Hepatocyte (in vitro differentiated cells): ENCODE measurements at regions not wholly inside any gene's neighbourhood (a gene's known extent, or its start where the extent isn't known, plus 50 kb on each side); places are given as distances from the start of the nearest gene placed in this dataset.

ENCODE experiments used
- DNase-seq: peaks from one replicate; pipeline ENCODE4 v3.0.0-alpha.2; 2016; ENCODE audit warnings: low spot score
- H2AFZ ChIP-seq: fragments of 200-600 bp; sonication (generic); 2 replicates; pipeline ENCODE4 v1.6.0; 2016; ENCODE audit warnings: antibody characterized with exemption, mild to moderate bottlenecking
- H3K27ac ChIP-seq: fragments of 200-600 bp; sonication (generic); 2 replicates; pipeline ENCODE4 v1.5.1; 2016; ENCODE audit warnings: mild to moderate bottlenecking
- H3K27me3 ChIP-seq: fragments of 200-600 bp; sonication (generic); 2 replicates; pipeline ENCODE4 v1.6.1; 2016
- H3K36me3 ChIP-seq: fragments of 200-600 bp; sonication (generic); replicated peaks from 2 replicates; pipeline ENCODE4 v1.5.1; 2016; ENCODE audit warnings: low read depth; ENCODE audit not compliant: insufficient read depth
- H3K4me1 ChIP-seq: fragments of 200-600 bp; sonication (generic); 2 replicates; pipeline ENCODE4 v1.5.1; 2016; ENCODE audit warnings: mild to moderate bottlenecking, moderate library complexity; ENCODE audit not compliant: insufficient read depth
- H3K4me2 ChIP-seq: fragments of 200-600 bp; sonication (generic); 2 replicates; pipeline ENCODE4 v1.6.0; 2016
- H3K4me3 ChIP-seq: fragments of 200-600 bp; sonication (generic); 2 replicates; pipeline ENCODE4 v1.5.1; 2016; ENCODE audit warnings: mild to moderate bottlenecking
- H3K79me2 ChIP-seq: fragments of 200-600 bp; sonication (generic); 2 replicates; pipeline ENCODE4 v1.6.0; 2017; ENCODE audit warnings: mild to moderate bottlenecking
- H3K9me2 ChIP-seq: fragments of 200-600 bp; sonication (generic); replicated peaks from 2 replicates; pipeline ENCODE4 v1.6.0; 2017; ENCODE audit warnings: mild to moderate bottlenecking; ENCODE audit not compliant: insufficient read depth
- H3K9me3 ChIP-seq: fragments of 200-600 bp; sonication (generic); 2 replicates; pipeline ENCODE4 v1.5.1; 2016; ENCODE audit warnings: low read depth, mild to moderate bottlenecking
- H4K20me1 ChIP-seq: fragments of 200-600 bp; sonication (generic); 2 replicates; pipeline ENCODE4 v1.6.0; 2016; ENCODE audit warnings: mild to moderate bottlenecking; ENCODE audit not compliant: insufficient read depth, poor library complexity, severe bottlenecking
- EZH2 ChIP-seq: fragments of 200-600 bp; sonication (generic); IDR thresholded peaks from 2 replicates; pipeline ENCODE4 v1.6.1; 2016; ENCODE audit warnings: antibody characterized with exemption, mild to moderate bottlenecking, borderline replicate concordance
- EZH2phosphoT487 ChIP-seq: fragments of 200-600 bp; sonication (generic); IDR thresholded peaks from one replicate; pipeline ENCODE4 v1.6.1; 2018; ENCODE audit warnings: antibody characterized with exemption, mild to moderate bottlenecking, low read depth, moderate library complexity; ENCODE audit not compliant: unreplicated experiment, severe bottlenecking
- WGBS: methylation state at CpG from one replicate; pipeline ENCODE4 v1.1.6; 2016; ENCODE audit warnings: low lambda C conversion rate; ENCODE audit errors: missing lambda C conversion rate; 5-methylcytosine and 5-hydroxymethylcytosine counted together
- TF ChIP-seq, protein P1 (sequence below): fragments of 200-600 bp; sonication (generic); IDR thresholded peaks from 2 replicates; pipeline ENCODE4 v1.5.1; 2016; ENCODE audit warnings: antibody characterized with exemption, mild to moderate bottlenecking; ENCODE audit not compliant: poor library complexity

DNA sequence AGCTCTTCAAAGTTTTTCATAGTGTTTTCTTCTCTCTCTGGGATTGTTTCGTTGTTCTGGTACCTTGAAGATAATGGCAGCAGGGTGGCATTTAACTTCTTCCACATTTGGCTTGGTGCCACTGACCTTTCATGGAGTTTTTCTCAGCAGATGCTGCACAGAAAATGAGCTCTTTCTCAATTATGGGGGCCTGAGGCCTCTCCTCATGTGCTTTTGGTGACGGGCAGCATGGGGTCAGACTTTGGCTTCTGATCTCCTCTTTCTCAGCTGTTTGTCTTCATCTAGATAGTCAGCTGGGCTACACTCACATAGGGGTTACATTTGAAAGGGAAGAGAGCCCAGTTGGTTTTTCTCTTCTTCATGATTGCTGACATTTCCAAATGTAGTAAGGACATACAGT is 76.3 kb downstream of the FAT3 start:
- no peaks in the 10 kb centered on the region for H3K36me3 ChIP-seq
- peaks cover 3% of the 10 kb centered on the region for H3K4me1 ChIP-seq
- H3K27ac ChIP-seq, result no peak overlapping the region
- no peak overlapping the region for H2AFZ ChIP-seq
- H4K20me1 ChIP-seq, result no peaks in the 10 kb centered on the region
- no peak for DNase-seq
- no peak overlapping the region for H3K4me2 ChIP-seq
- TF ChIP-seq EZH2 (no peak), EZH2phosphoT487 (no peak)
- TF ChIP-seq, protein P1, sequence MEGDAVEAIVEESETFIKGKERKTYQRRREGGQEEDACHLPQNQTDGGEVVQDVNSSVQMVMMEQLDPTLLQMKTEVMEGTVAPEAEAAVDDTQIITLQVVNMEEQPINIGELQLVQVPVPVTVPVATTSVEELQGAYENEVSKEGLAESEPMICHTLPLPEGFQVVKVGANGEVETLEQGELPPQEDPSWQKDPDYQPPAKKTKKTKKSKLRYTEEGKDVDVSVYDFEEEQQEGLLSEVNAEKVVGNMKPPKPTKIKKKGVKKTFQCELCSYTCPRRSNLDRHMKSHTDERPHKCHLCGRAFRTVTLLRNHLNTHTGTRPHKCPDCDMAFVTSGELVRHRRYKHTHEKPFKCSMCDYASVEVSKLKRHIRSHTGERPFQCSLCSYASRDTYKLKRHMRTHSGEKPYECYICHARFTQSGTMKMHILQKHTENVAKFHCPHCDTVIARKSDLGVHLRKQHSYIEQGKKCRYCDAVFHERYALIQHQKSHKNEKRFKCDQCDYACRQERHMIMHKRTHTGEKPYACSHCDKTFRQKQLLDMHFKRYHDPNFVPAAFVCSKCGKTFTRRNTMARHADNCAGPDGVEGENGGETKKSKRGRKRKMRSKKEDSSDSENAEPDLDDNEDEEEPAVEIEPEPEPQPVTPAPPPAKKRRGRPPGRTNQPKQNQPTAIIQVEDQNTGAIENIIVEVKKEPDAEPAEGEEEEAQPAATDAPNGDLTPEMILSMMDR, result no peak
- H3K27me3 ChIP-seq, result no peaks in the 10 kb centered on the region
- 95% methylated on average over 2 of the region's 2 CpGs for WGBS
- no peaks in the 10 kb centered on the region for H3K9me2 ChIP-seq
- no peaks in the 10 kb centered on the region for H3K9me3 ChIP-seq
- H3K4me3 ChIP-seq, result no peak overlapping the region
- no peaks in the 10 kb centered on the region for H3K79me2 ChIP-seq

DNA sequence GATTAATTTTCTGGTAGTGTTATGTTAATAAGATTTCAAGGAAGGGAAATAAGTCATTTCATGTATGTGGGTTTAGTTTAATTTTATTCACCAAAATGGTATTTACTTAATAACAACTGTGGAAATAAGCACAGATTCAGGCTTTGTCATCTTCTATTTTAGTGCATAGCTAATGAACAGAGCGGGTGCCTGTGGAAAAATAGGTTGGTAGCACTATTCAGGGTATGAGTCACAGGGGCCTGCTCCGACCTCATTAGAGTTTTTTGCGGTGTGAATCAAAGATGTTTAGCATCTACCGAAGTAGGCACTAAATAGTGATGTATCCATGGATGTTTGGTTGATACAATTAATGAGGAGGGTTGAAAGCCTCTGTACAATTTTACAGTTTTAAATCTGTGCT is 78.2 kb downstream of the FAT3 start:
- 91% methylated on average over 4 of the region's 4 CpGs for WGBS
- Histone ChIP-seq H3K4me2 (no peak overlapping the region), H4K20me1 (no peaks in the 10 kb centered on the region), H3K27me3 (no peaks in the 10 kb centered on the region), H3K79me2 (no peaks in the 10 kb centered on the region), H3K9me3 (no peaks in the 10 kb centered on the region), H3K9me2 (no peaks in the 10 kb centered on the region), H3K36me3 (no peaks in the 10 kb centered on the region), H3K27ac (no peak overlapping the region), H3K4me3 (no peak overlapping the region), H3K4me1 (no peaks in the 10 kb centered on the region), H2AFZ (no peak overlapping the region)
- TF ChIP-seq EZH2 (no peak), EZH2phosphoT487 (no peak)
- TF ChIP-seq, protein P1, result no peak
- DNase-seq, result no peak

DNA sequence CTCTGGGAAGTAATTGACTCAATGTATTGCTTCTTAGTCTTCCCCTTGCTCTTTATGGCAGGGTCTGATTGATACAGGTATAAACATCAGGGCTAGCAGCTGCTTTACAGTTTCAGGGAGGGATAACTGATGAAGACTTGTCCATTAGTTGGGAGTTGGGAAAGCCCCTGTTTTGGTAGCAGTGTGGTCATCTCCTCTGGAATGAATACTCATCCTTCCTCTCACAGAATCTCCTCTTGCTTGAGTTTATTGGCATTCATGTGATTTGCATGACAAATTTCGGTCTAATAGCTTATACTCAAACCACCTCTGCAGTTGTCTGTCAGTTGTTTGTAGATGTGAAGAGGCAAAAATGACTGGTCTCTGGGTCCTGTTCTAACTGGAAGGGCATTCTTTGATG is 79.7 kb downstream of the FAT3 start:
- no peak overlapping the region for H3K4me2 ChIP-seq
- no peak overlapping the region for H2AFZ ChIP-seq
- TF ChIP-seq EZH2 (no peak), EZH2phosphoT487 (no peak)
- WGBS, result 87% methylated on average over 1 of the region's 1 CpG
- H3K79me2 ChIP-seq, result no peaks in the 10 kb centered on the region
- peaks cover 2% of the 10 kb centered on the region for H3K4me1 ChIP-seq
- H3K4me3 ChIP-seq, result no peak overlapping the region
- H3K27ac ChIP-seq, result no peak overlapping the region
- no peaks in the 10 kb centered on the region for H3K9me3 ChIP-seq
- no peaks in the 10 kb centered on the region for H3K9me2 ChIP-seq
- H3K36me3 ChIP-seq, result no peaks in the 10 kb centered on the region
- H3K27me3 ChIP-seq, result no peaks in the 10 kb centered on the region
- no peaks in the 10 kb centered on the region for H4K20me1 ChIP-seq
- DNase-seq, result no peak

DNA sequence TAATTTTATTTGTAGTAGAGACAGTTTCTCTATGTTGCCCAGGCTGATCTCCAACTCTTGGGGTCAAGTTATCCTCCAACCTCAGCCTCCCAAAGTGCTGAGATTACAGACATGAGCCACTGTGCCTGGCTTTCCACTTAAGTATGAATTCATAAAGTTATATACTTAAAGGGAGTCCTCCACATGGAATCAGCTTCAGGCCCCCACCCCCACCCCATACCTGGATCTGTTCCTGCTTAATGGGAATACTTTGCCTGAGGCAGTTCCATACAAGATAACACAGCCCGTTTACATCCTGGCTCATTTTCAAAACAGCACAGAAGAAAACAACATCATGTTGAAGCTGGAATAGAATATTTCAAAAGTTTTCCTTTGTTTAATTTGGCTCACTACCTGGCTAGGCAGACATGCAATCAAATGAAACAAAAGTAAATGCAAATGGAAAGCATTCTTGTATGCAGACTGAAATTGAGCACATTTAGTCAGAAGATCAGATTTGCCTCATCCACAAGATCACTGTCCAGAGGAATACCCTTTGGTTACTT is 82.4 kb downstream of the FAT3 start:
- Histone ChIP-seq H3K27ac (no peak overlapping the region), H3K79me2 (no peaks in the 10 kb centered on the region), H2AFZ (no peak overlapping the region), H4K20me1 (no peaks in the 10 kb centered on the region), H3K4me3 (no peak overlapping the region), H3K36me3 (no peaks in the 10 kb centered on the region), H3K27me3 (no peaks in the 10 kb centered on the region), H3K9me3 (no peaks in the 10 kb centered on the region), H3K4me2 (no peak overlapping the region), H3K4me1 (peaks cover 2% of the 10 kb centered on the region), H3K9me2 (no peaks in the 10 kb centered on the region)
- 33% methylated on average over 1 of the region's 1 CpG for WGBS
- TF ChIP-seq, protein P1, result no peak
- TF ChIP-seq EZH2phosphoT487 (no peak), EZH2 (no peak)
- DNase-seq, result no peak
